Dedifferentiated amniotic fluid mesenchymal stem cell (primary cell): ENCODE measurements at regions not wholly inside any gene's neighbourhood (a gene's known extent, or its start where the extent isn't known, plus 50 kb on each side); places are given as distances from the start of the nearest gene placed in this dataset.

Experiments
- DNase-seq: peaks from one replicate; pipeline ENCODE4 v3.0.0-alpha.2; 2016; ENCODE audit errors: extremely low spot score

DNA sequence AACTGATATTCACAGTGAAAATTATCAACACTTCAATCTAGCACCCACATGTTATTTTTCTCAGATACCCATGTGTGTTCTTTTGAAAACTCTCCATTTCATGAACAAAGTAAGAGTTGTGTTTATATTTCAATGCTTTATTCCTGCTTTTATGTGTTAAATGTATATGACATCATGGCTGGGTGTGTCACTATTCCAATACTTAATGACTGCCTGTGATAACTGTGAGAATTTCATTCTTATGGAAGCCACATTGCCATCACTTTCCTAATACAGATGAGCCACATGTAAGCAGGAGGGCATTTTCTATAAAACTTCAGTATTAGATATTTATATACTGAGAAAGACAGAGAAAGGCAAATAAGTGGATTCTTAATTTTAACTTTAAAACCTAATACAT is 100.4 kb upstream of the FIGN start:
- no peak for DNase-seq

DNA sequence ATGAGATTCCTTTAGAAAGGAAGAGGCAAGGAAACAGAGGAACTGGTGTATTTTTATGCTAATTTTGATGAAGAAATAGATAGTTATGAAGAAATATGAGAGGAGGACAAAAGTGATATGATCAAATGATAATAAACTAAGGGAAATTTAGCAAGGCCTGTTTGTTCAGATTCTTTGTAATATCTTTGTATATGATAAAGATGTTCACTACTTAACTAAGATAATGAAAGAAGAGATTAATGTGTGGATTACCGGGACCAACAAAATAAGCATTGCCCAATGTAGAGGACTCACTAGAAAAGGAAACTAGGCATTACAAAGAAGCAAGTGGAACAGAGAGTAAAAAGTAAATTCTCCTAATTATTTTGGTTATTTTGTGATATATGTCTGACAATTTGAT is 99.0 kb upstream of the FIGN start:
- no peak for DNase-seq

GRCh38 chr2:163834221-163834620 is 98.4 kb upstream of the FIGN start:
- DNase-seq, result no peak

GRCh38 chr2:163828771-163829170 is 93.0 kb upstream of the FIGN start:
- no peak for DNase-seq

DNA sequence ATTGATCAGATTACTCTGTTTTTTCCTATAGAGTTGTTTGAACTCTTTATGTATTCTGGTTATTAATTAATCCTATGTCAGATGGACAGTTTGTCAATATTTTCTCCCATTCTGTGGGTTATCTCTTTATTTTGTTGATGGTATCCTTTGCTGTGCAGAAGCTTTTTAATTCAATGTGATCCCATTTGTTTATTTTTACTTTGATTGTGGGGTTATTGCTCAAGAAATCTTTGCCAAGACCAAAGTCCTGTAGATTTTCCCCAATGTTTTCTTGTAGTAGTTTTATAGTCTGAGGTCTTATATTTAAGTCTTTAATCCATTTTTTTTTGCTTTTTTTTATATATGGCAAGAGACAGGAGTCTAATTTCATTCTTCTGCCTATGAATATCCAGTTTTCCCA is 86.2 kb upstream of the FIGN start:
- DNase-seq, result no peak

DNA sequence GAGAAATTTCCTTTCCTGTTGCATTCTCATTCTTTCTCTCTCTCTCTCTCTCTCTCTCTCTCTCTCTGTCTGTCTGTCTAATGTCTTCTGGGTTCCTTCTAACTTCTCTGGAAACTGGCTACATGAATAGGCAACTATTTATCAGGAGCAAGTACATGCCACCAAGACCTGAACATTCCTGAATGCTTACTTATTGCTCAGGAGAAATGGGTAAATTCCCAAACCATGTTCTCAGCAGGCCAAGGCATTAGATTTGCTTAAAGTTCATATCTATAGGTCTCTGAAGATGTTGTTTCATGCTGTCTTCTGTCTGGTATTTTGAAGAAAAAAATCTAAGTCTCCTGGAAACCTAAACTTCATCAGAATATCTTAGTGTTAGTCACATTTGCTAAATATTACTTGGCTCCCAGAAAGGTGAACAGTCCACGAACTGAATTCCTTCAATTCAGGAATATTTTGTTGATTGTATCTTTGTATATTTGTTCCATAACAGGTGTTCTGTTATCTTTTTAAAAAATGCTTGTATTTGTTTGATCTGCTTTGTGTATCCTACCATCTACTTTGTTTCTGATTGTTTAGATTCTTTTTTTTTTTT is 77.2 kb upstream of the FIGN start:
- no peak for DNase-seq

DNA sequence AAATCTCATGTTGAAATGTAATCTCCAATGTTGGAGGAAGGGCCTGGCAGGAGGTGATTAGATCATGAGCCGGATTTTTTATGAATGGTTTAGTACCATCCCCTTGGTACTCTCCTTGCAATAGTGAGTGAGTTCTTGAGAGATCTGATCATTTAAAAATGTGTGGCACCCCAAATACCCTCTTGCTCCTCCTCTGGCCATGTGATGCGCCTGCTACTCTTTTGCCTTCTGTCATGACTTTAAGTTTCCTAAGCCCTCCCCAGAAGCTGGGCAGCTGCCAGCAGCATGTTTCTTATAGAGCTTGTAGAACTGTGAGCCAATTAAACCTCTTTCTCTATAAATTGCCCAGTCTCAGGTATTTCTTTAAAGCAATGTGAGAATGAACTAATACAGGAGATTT is 72.6 kb upstream of the FIGN start:
- DNase-seq, result no peak

GRCh38 chr2:163802284-163802683 is 66.5 kb upstream of the FIGN start:
- no peak for DNase-seq

- DNase-seq, result no peak
These were observed 65.7 kb upstream of the FIGN start for GRCh38 chr2:163801486-163801885.

DNA sequence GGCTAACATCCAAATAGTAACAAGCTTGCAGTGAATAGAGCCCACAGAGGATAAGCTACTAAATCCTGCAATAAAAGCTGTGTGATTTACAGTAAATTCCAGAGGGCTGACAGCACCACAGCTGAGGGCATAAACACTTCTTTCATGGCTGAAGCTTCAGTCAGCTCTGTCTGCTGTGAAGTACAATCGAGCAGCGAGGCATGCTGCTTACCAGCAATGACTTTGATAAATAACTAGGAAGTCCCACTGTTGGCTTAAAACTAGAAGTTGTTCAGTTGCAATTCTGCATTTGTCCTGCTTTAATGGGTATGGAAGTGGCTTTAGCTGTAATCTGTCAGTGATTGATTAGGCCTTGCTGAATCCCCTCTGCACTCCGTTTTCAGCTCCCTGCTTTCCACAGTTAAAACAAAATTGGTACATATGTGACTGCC is 65.2 kb upstream of the FIGN start:
- peak; percentile 39 for DNase-seq

DNA sequence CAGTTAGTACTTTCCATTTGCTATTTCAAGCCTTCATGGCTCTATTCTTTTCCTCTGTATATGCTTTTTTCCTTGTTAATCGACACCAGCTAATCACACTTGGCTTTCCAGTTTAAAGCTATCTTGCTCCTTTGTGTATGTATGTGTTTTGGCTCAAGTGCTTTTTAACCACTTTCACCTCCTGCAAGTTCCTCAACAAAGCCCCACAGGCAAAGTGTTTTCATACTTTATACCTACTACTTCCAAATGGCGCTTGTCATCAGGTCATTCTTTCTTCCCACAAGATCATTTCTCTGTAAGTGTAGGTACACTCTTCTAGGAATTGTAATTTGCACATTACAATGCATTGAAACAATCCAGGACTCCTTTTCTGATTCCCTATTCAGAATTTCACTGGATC is 64.0 kb upstream of the FIGN start:
- DNase-seq, result no peak

- DNase-seq, result no peak
These were observed 58.8 kb upstream of the FIGN start for GRCh38 chr2:163794635-163795034.
